GM18867 (cell line): ENCODE measurements at regions not wholly inside any gene's neighbourhood (a gene's known extent, or its start where the extent isn't known, plus 50 kb on each side); places are given as distances from the start of the nearest gene placed in this dataset.

Source experiments
- ATAC-seq: cut with Tn5 transposase; IDR thresholded peaks from one replicate; pipeline ENCODE4 v1.9.1; 2021; ENCODE audit warnings: mild to moderate bottlenecking, moderate library complexity; ENCODE audit not compliant: unreplicated experiment

GRCh38 chr16:51698647-51699046, 547.6 kb upstream of the SALL1 start:
- ATAC-seq, result no peak

GRCh38 chr16:51697454-51697853, 546.4 kb upstream of the SALL1 start:
- no peak for ATAC-seq

- ATAC-seq, result no peak
These were observed 545.3 kb upstream of the SALL1 start for GRCh38 chr16:51696376-51696775.

- no peak for ATAC-seq
These were observed 540.0 kb upstream of the SALL1 start for GRCh38 chr16:51691109-51691508.

- no peak for ATAC-seq
These were observed 534.4 kb upstream of the SALL1 start for GRCh38 chr16:51685498-51685897.

- ATAC-seq, result no peak
These were observed 532.8 kb upstream of the SALL1 start for GRCh38 chr16:51683882-51684281.

- ATAC-seq, result no peak
These were observed 531.8 kb upstream of the SALL1 start for GRCh38 chr16:51682905-51683304.

- ATAC-seq, result no peak
These were observed 523.5 kb upstream of the SALL1 start for GRCh38 chr16:51674615-51675014.

GRCh38 chr16:51670527-51670926, 519.5 kb upstream of the SALL1 start:
- ATAC-seq, result no peak

GRCh38 chr16:51666821-51667220, 515.8 kb upstream of the SALL1 start:
- ATAC-seq, result no peak

GRCh38 chr16:51666074-51666473, 515.0 kb upstream of the SALL1 start:
- no peak for ATAC-seq

- no peak for ATAC-seq
These were observed 514.4 kb upstream of the SALL1 start for GRCh38 chr16:51665436-51665998.

GRCh38 chr16:51658531-51658930, 507.5 kb upstream of the SALL1 start:
- ATAC-seq, result no peak

GRCh38 chr16:51657848-51658247, 506.8 kb upstream of the SALL1 start:
- no peak for ATAC-seq

GRCh38 chr16:51655249-51655648, 504.2 kb upstream of the SALL1 start:
- ATAC-seq, result no peak

- no peak for ATAC-seq
These were observed 500.0 kb upstream of the SALL1 start for GRCh38 chr16:51651061-51651466.

GRCh38 chr16:51649631-51650030, 498.6 kb upstream of the SALL1 start:
- no peak for ATAC-seq

- no peak for ATAC-seq
These were observed 497.5 kb upstream of the SALL1 start for GRCh38 chr16:51648526-51648925.

- ATAC-seq, result no peak
These were observed 490.2 kb upstream of the SALL1 start for GRCh38 chr16:51641191-51641765.

- no peak for ATAC-seq
These were observed 489.1 kb upstream of the SALL1 start for GRCh38 chr16:51640196-51640595.

GRCh38 chr16:51638339-51639135, 487.5 kb upstream of the SALL1 start:
- ATAC-seq, result no peak

- ATAC-seq, result no peak
These were observed 486.7 kb upstream of the SALL1 start for GRCh38 chr16:51637770-51638094.
